SJCRH30 (cell line): ENCODE measurements at regions not wholly inside any gene's neighbourhood (a gene's known extent, or its start where the extent isn't known, plus 50 kb on each side); places are given as distances from the start of the nearest gene placed in this dataset.
"Not testable (repeated sequence)": the region's sequence is repeated elsewhere in the genome, so short reads cannot be mapped to it uniquely, and the experiment has no call there.

Source experiments
- DNase-seq, 2 experiments: peaks; one replicate each; pipeline ENCODE4 v3.0.0-alpha.2; 2015 to 2020
- H3K27ac ChIP-seq: fragments of 250-450 bp; sonication (Bioruptor Pico); 2 replicates; pipeline ENCODE4 v1.5.1; 2020; ENCODE audit warnings: mild to moderate bottlenecking, moderate library complexity
- H3K27me3 ChIP-seq: fragments of 250-450 bp; sonication (Bioruptor Pico); 2 replicates; pipeline ENCODE4 v1.5.1; 2020; ENCODE audit warnings: mild to moderate bottlenecking, moderate library complexity
- H3K36me3 ChIP-seq: fragments of 250-450 bp; sonication (Bioruptor Pico); 2 replicates; pipeline ENCODE4 v1.5.1; 2020; ENCODE audit warnings: mild to moderate bottlenecking, moderate library complexity
- H3K4me1 ChIP-seq: fragments of 250-450 bp; sonication (Bioruptor Pico); 2 replicates; pipeline ENCODE4 v1.5.1; 2020; ENCODE audit warnings: mild to moderate bottlenecking, moderate library complexity
- H3K4me3 ChIP-seq: fragments of 250-450 bp; sonication (Bioruptor Pico); 2 replicates; pipeline ENCODE4 v1.5.1; 2020; ENCODE audit warnings: mild to moderate bottlenecking, moderate library complexity
- H3K9me3 ChIP-seq: fragments of 250-450 bp; sonication (Bioruptor Pico); replicated peaks from 2 replicates; pipeline ENCODE4 v1.5.1; 2020; ENCODE audit warnings: mild to moderate bottlenecking, moderate library complexity

GRCh38 chr10:65090991-65091390 is 1569.8 kb downstream of the REEP3 start:
- no peaks in the 10 kb centered on the region for H3K36me3 ChIP-seq
- H3K4me1 ChIP-seq: no peaks in the 10 kb centered on the region
- H3K4me3 ChIP-seq: no peak overlapping the region
- no peaks in the 10 kb centered on the region for H3K9me3 ChIP-seq
- DNase-seq: no peak
- H3K27me3 ChIP-seq: no peaks in the 10 kb centered on the region
- H3K27ac ChIP-seq: no peak overlapping the region

- H3K4me3 ChIP-seq: no peak overlapping the region
- H3K9me3 ChIP-seq: no peaks in the 10 kb centered on the region
- H3K27me3 ChIP-seq: no peaks in the 10 kb centered on the region
- H3K27ac ChIP-seq: no peak overlapping the region
- H3K4me1 ChIP-seq: no peaks in the 10 kb centered on the region
- DNase-seq: no peak
- H3K36me3 ChIP-seq: no peaks in the 10 kb centered on the region
Measured at GRCh38 chr10:65100146-65100545, 1578.9 kb downstream of the REEP3 start.

- H3K27me3 ChIP-seq, H3K4me1 ChIP-seq, H3K4me3 ChIP-seq, H3K9me3 ChIP-seq, H3K27ac ChIP-seq, DNase-seq, H3K36me3 ChIP-seq: not testable (repeated sequence)
Measured at GRCh38 chr10:65100881-65101280, 1579.7 kb downstream of the REEP3 start.

- H3K27ac ChIP-seq: no peak overlapping the region
- DNase-seq: no peak
- no peaks in the 10 kb centered on the region for H3K27me3 ChIP-seq
- H3K36me3 ChIP-seq: no peaks in the 10 kb centered on the region
- no peaks in the 10 kb centered on the region for H3K9me3 ChIP-seq
- no peaks in the 10 kb centered on the region for H3K4me1 ChIP-seq
- no peak overlapping the region for H3K4me3 ChIP-seq
Measured at GRCh38 chr10:65110009-65110408, 1588.8 kb downstream of the REEP3 start.

GRCh38 chr10:65111059-65111458 is 1589.9 kb downstream of the REEP3 start:
- H3K36me3 ChIP-seq, H3K27me3 ChIP-seq, H3K9me3 ChIP-seq, H3K4me1 ChIP-seq, DNase-seq, H3K4me3 ChIP-seq, H3K27ac ChIP-seq: not testable (repeated sequence)

GRCh38 chr10:65112573-65112972 is 1591.4 kb downstream of the REEP3 start:
- no peak overlapping the region for H3K27ac ChIP-seq

GRCh38 chr10:65123120-65123519 is 1601.9 kb downstream of the REEP3 start:
- no peaks in the 10 kb centered on the region for H3K27me3 ChIP-seq
- no peak for DNase-seq
- no peaks in the 10 kb centered on the region for H3K36me3 ChIP-seq
- 0 out of 2 replicates have a peak, but pooled peaks cover 3% of the 10 kb centered on the region for H3K4me1 ChIP-seq
- no peak overlapping the region for H3K4me3 ChIP-seq
- no peak overlapping the region for H3K27ac ChIP-seq
- H3K9me3 ChIP-seq: no peaks in the 10 kb centered on the region

More at GRCh38 chr10:65112573-65112972, 1591.4 kb downstream of the REEP3 start:
- no peaks in the 10 kb centered on the region for H3K27me3 ChIP-seq
- DNase-seq: no peak
- H3K36me3 ChIP-seq: no peaks in the 10 kb centered on the region
- H3K4me3 ChIP-seq: no peak overlapping the region
- H3K9me3 ChIP-seq: no peaks in the 10 kb centered on the region
- H3K4me1 ChIP-seq: no peaks in the 10 kb centered on the region

GRCh38 chr10:65125212-65125611 is 1604.0 kb downstream of the REEP3 start:
- DNase-seq: no peak
- 0 out of 2 replicates have a peak, but pooled peaks cover 3% of the 10 kb centered on the region for H3K4me1 ChIP-seq

GRCh38 chr10:65126288-65126687 is 1605.1 kb downstream of the REEP3 start:
- H3K27ac ChIP-seq: no peak overlapping the region
- no peaks in the 10 kb centered on the region for H3K27me3 ChIP-seq
- H3K36me3 ChIP-seq: no peaks in the 10 kb centered on the region
- 0 out of 2 replicates have a peak, but pooled peaks cover 3% of the 10 kb centered on the region for H3K4me1 ChIP-seq
- no peak overlapping the region for H3K4me3 ChIP-seq
- no peaks in the 10 kb centered on the region for H3K9me3 ChIP-seq
- no peak for DNase-seq

More at GRCh38 chr10:65125212-65125611, 1604.0 kb downstream of the REEP3 start:
- Histone ChIP-seq H3K36me3 (no peaks in the 10 kb centered on the region), H3K27me3 (no peaks in the 10 kb centered on the region), H3K9me3 (no peaks in the 10 kb centered on the region), H3K27ac (no peak overlapping the region), H3K4me3 (no peak overlapping the region)

- DNase-seq: no peak
- Histone ChIP-seq H3K9me3 (no peaks in the 10 kb centered on the region), H3K4me1 (0 out of 2 replicates have a peak, but pooled peaks cover 2% of the 10 kb centered on the region), H3K27me3 (no peaks in the 10 kb centered on the region), H3K36me3 (no peaks in the 10 kb centered on the region), H3K4me3 (no peak overlapping the region), H3K27ac (no peak overlapping the region)
Measured at GRCh38 chr10:65128277-65128676, 1607.1 kb downstream of the REEP3 start.

- no peaks in the 10 kb centered on the region for H3K27me3 ChIP-seq
- no peak overlapping the region for H3K4me3 ChIP-seq
- no peak overlapping the region for H3K27ac ChIP-seq
- no peaks in the 10 kb centered on the region for H3K9me3 ChIP-seq
- H3K36me3 ChIP-seq: no peaks in the 10 kb centered on the region
- no peak for DNase-seq
- no peaks in the 10 kb centered on the region for H3K4me1 ChIP-seq
Measured at GRCh38 chr10:65130162-65130758, 1609.1 kb downstream of the REEP3 start.

- Histone ChIP-seq H3K36me3 (no peaks in the 10 kb centered on the region), H3K27ac (no peak overlapping the region), H3K9me3 (no peaks in the 10 kb centered on the region), H3K27me3 (no peaks in the 10 kb centered on the region), H3K4me3 (no peak overlapping the region), H3K4me1 (no peaks in the 10 kb centered on the region)
- no peak for DNase-seq
Measured at GRCh38 chr10:65133652-65134051, 1612.5 kb downstream of the REEP3 start.

GRCh38 chr10:65135508-65135907 is 1614.3 kb downstream of the REEP3 start:
- no peak overlapping the region for H3K27ac ChIP-seq
- H3K27me3 ChIP-seq: no peaks in the 10 kb centered on the region
- H3K9me3 ChIP-seq: no peaks in the 10 kb centered on the region
- no peak overlapping the region for H3K4me3 ChIP-seq
- DNase-seq: no peak
- no peaks in the 10 kb centered on the region for H3K36me3 ChIP-seq
- no peaks in the 10 kb centered on the region for H3K4me1 ChIP-seq

GRCh38 chr10:65142641-65143435 is 1621.6 kb downstream of the REEP3 start:
- H3K4me3 ChIP-seq: no peak overlapping the region

GRCh38 chr10:65143723-65144122 is 1622.5 kb downstream of the REEP3 start:
- H3K9me3 ChIP-seq: no peaks in the 10 kb centered on the region
- DNase-seq: no peak
- H3K4me3 ChIP-seq: no peak overlapping the region
- no peaks in the 10 kb centered on the region for H3K27me3 ChIP-seq
- H3K27ac ChIP-seq: no peak overlapping the region
- no peaks in the 10 kb centered on the region for H3K4me1 ChIP-seq
- H3K36me3 ChIP-seq: no peaks in the 10 kb centered on the region

More at GRCh38 chr10:65142641-65143435, 1621.6 kb downstream of the REEP3 start:
- no peak overlapping the region for H3K27ac ChIP-seq
- DNase-seq: no peak
- H3K27me3 ChIP-seq: no peaks in the 10 kb centered on the region
- H3K4me1 ChIP-seq: no peaks in the 10 kb centered on the region
- no peaks in the 10 kb centered on the region for H3K9me3 ChIP-seq
- no peaks in the 10 kb centered on the region for H3K36me3 ChIP-seq
